ENCODE measurements at regions not wholly inside any gene's neighbourhood (a gene's known extent, or its start where the extent isn't known, plus 50 kb on each side); places are given as distances from the start of the nearest gene placed in this dataset.
A peak's percentile ranks its signal among the peaks of the same experiment; 100 is the strongest.

GRCh38 chr18:11500153-11501122, 109.0 kb upstream of the SLC35G4 start (continued):
- TF ChIP-seq ZFYVE20 (CRISPR knock-in tag; IDR thresholded peaks at IDR 0.05; ENCODE audit: borderline replicate concordance, low read depth) (no peak), CC2D1A (CRISPR knock-in tag; IDR thresholded peaks at IDR 0.05) (no peak), ZNF749 (CRISPR knock-in tag; IDR thresholded peaks at IDR 0.05; ENCODE audit: borderline replicate concordance) (no peak), KDM6A (CRISPR knock-in tag; IDR thresholded peaks at IDR 0.05; ENCODE audit: low read depth) (peak; percentile 70), NFAT5 (CRISPR knock-in tag; IDR thresholded peaks at IDR 0.05) (no peak), E2F1 (CRISPR knock-in tag; IDR thresholded peaks at IDR 0.05) (no peak), PTBP1 (IDR thresholded peaks at IDR 0.05; ENCODE audit: low read depth, low read length, poor library complexity, severe bottlenecking) (no peak), ZNF124 (CRISPR knock-in tag; IDR thresholded peaks at IDR 0.05) (no peak), FOXO1 (CRISPR knock-in tag; IDR thresholded peaks at IDR 0.05) (peak; percentile 72), TEAD2 (CRISPR knock-in tag; IDR thresholded peaks at IDR 0.05) (no peak), HDAC2 (CRISPR knock-in tag; IDR thresholded peaks at IDR 0.05) (peak; percentile 45; the same call in 1 of the 2 replicates), POGK (CRISPR knock-in tag; conservative IDR thresholded peaks at IDR 0.05) (no peak), BRD4 (CRISPR knock-in tag; IDR thresholded peaks at IDR 0.05) (peak; percentile 53; the same call in 1 of the 2 replicates), ZNF33B (CRISPR knock-in tag; IDR thresholded peaks at IDR 0.05) (no peak), SMAD9 (CRISPR knock-in tag; IDR thresholded peaks at IDR 0.05) (no peak), PREB (CRISPR knock-in tag; IDR thresholded peaks at IDR 0.05) (no peak), JUN (CRISPR knock-in tag; IDR thresholded peaks at IDR 0.05) (peak; percentile 93), ATAD3A (CRISPR knock-in tag; IDR thresholded peaks at IDR 0.05) (no peak), ZSCAN20 (CRISPR knock-in tag; IDR thresholded peaks at IDR 0.05; ENCODE audit: borderline replicate concordance) (no peak)
